ELF-1 (cell line): ENCODE measurements at regions not wholly inside any gene's neighbourhood (a gene's known extent, or its start where the extent isn't known, plus 50 kb on each side); places are given as distances from the start of the nearest gene placed in this dataset.
A peak's percentile ranks its signal among the peaks of the same experiment; 100 is the strongest.

Experiments used
- DNase-seq: peaks from one replicate; pipeline ENCODE4 v3.0.0-alpha.2; 2016; ENCODE audit warnings: low read depth, low spot score

DNA sequence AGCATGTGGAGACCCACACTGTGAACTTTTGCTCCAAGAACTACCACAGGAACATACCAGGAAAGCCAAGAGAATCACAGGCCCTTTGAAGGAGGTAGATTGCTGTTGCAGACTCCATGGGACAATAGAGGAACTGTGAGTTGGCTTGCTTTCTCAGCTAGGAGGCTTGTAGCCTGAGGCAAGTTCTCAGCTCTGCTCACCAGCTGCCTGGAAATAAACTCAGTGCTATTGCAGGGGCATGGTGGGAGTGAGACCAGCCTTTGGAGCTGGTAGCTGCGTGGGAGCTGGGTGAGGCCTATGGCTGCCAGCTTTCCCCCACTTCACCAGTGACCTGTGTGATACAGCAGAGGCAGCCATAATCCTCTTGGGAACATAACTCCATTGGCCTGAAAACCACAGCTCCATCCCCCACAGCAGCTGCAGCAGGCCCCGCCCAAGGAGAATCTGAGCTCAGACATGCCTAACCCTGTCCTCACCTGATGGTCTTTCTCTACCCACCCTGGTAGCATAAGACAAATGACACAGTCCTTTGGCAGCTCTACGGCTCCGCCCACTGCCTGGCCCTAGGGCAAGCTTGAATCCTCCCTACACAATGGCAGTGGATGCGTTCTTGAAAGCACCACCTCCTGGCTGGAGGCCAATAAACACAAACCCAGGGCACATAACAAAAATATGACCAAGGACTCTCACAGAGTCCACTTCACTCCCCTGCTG is 389.5 kb downstream of the KIF4B start:
- DNase-seq, result peak; percentile 93

DNA sequence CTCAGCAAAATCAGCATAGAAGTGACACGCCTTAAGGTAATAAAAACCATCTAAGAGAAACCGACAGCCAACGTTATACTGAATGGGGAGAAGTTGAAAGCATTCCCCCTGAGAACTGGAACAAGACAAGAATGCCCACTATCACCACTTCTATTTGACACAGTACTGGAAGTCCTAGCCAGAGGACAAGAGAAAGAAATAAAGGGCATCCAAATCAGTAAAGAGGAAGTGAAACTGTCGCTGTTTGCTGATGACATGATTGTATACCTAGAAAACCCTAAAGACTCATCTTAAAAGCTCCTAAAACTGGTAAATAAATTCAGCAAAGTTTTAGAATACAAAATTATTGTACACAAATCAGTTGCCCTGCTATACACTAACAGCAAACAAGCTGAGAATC is 393.3 kb downstream of the KIF4B start:
- DNase-seq, result no peak

DNA sequence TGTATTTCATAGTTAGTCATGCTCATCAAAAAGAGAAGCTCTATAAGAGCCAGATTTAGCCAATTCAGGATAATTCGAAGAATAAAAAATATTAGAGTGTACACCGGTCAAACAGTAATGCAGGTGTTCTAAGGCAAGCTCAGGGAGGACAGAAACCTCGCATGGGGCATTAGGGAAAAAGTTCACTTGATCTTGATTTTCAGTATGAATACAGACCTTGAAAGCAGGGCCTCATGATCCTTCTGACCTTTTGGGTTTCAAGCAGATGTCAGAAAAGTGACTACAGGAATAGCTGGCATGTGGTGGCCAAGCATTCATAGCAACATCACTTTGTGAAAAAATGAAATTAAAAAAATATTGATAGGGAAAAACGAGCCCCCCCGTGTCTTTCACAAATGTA is 394.9 kb downstream of the KIF4B start:
- DNase-seq, result no peak

DNA sequence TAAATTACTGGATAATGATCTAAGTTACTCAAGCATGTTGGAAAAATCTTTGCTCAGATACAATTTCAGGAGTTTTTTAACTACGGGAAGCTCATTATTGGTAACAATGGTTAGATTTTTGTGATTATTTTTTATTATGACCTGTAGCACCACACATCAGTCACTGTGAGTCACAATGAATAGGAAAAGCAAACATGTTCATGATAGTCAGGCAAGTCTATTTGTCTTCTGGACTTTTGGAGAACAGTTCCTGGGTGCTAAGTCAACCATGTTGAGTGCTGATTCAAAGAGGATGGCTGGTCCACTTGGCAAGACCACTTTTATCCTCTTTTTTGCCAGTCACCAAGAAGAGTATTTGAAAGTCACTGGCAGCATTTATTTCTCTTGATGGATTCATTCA is 403.2 kb downstream of the KIF4B start:
- DNase-seq, result no peak

DNA sequence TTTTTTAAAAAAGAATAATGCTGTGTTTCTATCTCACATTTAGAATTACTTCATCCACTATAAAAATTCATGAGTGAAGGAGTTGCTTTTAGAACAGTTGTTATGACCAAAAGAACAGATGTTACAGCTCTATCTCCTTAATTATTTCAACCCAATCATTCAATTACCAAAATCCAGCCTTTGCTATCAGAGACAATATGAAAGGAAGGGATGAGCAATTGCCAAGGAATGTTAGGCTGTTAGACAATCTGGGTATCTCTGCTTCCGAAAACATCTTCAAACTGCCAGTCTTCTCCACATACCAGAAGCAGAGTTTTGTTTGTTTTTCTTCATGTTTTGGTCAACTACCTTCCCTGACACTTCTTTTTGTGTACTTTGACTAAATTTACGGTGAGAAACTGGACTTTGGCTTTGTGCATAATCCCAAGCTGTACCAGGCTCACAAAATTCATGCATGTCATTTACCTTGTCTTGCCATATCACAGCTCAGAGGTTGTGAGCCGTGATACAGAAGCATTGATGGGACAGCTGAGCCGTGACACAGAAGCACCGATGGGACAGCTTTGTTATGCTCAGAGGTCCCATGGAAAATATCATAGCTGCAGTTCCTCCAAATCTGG is 405.5 kb downstream of the KIF4B start:
- DNase-seq, result no peak

DNA sequence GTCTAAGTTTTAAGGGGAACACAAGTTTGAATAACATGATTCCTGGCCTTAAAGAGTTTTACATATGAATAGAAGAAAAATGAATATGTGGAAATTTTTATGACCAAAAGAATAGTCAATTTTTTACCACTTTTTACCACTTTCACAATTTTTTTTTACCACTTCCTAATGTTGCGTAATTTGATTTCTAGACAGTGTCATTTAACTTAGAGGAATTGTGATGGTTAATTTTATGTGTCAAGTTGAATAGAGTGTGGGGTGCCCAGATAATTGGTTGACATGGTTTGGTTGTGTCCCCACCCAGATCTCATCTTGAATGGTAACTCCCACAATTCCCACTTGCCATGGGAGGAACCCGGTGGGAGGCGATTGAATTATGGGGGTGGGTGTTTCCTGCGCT is 416.6 kb downstream of the KIF4B start:
- no peak for DNase-seq

DNA sequence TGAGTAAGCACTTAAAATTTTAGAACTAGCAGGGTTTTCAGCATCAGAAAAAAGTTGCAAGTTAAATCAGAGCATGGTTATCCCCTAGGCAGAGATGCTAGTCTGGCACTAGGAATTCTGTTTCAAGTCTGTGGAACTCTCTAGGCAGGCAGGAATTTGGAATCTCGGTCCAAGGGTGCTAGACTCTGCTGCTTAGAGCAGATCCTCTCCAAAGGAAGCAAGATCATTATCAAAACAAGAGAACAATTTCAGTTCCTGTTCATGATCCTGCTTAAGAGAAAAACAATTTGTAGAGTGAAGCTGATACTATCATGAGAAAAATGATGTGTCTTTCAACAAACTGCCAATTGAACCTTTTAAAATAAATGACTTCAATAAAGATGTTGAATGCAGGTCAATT is 420.7 kb downstream of the KIF4B start:
- no peak for DNase-seq

DNA sequence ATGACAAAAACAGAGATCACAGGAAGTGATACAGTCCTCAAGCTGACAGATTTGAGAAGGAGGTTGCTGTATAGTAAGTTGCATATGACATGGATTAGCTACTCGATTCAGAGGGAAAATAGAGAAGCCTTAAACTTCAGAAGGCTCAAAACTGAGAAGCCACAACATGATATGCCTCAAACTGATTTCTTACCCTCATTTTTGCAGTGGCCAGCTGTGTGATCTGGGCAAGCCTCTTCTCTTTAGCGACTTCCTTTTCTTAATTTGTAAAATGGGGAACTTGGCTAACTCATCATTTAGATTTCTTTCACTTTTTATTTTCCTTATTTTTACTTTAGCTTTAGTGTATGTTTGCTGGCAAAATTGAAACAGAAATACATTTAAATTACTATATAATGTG is 421.1 kb downstream of the KIF4B start:
- DNase-seq, result no peak

DNA sequence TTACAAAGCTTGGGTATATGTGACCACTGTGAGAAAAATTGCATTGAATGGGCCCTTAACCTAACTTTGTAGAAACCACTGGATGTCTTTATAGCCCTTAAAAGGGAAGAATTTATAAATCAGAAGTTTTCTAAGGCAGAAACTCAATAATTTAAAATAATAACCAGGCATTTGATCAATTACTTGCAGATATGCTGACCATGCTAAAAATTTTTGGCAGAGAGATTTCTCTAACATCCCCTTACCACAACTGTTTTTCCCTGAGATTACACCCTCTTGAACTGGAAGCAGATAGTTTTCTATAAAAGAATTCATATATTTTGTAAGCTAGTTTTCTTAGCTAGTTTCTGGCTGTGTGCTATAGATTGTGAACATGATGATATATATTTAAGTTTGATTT is 428.3 kb downstream of the KIF4B start:
- DNase-seq, result no peak

DNA sequence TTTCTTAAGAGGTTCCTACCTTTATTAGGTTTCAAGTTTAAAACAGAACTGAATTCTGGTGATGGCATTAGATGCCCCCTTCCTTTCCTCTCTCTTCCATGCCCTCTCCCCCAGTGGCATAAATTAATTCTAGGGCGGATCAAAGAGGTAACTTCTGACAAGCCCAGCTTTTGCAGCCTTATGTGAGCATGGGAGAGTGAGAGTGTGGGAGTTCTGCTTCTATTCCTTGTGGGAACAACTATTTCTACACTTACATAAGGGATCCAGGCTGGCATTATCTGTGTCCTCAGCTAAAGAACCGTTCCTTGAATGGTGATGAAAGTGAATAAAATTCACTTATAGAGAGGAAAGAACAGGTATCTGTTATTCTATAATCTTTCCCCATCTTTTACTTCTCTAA is 437.6 kb downstream of the KIF4B start:
- DNase-seq, result no peak

DNA sequence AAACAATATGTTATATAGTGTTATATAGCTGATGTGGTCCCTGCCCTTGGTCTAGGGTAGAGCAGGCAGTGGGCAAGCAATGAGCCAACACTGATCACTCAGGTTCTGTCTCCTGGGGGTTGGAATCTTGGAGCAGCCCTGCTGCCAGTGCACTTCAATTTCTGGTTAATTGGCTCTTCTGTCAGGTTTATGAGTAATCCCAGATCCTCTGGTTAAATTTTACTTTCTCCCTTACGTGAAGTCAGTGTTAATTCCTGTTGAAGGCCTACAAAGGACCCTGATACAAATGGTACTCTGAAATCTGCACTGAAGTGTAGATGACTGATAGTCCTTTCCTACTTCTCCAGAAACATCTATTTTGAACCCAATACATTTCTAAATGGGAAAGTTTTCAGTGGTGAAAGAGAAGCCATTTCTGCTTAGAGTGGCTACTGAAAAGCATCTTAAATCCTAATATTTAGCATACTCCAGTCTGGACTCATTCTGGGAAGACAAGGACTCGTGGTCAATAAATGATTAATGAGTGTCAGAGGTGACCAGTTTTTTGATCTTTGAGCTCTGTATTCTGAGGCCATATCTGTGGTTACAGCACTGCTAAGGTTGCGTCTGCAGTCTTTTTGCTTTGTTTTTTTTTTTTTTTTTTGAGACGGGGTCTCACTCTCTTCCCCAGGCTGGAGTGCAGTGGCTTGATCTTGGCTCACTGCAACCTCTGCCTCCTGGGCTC is 442.4 kb downstream of the KIF4B start:
- no peak for DNase-seq

DNA sequence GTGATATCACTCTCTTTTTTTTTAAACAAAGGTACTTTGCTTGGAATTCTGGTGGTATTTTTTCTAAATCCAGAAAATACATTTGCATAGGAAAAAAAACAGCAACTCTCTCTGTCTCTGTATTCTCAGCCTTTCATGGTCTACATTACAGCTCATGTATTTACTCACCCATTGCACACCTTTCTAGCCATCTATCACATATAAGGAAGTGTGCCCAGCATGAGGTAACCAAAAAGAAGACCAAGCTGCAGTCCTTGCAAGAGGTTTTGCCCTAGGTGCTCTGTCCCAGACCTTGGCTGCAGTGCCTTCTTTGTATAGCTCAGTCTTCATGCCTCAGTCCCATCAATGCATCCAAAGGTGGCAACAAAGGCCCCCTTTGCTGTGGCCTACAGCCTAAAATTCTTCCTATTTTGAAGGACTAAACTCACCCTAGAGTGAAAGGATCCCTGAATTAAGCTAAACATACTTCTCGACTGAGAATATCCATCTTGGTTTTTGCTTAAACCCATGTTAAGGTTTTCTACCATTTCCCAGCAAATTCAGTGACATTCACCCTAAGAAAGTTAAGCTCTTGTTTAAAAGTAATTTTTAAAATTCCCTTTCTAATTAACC is 446.4 kb downstream of the KIF4B start:
- DNase-seq, result no peak

DNA sequence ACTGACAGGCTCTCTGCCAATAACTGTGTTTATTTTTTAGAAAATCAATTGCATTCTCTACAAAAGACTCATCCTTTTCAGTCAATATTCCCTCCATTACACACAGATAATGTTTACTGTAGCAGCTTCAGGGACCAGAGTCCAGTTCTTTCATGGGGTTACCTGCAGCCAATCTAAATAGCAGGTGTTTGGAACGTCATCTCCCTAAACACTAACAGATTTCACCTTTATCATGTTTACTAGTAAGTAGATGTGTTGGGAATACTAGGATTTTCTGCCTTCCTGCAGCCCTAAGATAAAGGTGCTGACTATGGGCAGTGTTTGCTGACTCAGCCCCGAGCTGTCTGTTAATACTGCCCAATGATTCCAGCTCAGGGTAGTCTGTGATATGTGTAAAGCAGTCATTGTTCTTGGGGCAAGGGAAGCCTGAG is 447.0 kb downstream of the KIF4B start:
- DNase-seq, result no peak

DNA sequence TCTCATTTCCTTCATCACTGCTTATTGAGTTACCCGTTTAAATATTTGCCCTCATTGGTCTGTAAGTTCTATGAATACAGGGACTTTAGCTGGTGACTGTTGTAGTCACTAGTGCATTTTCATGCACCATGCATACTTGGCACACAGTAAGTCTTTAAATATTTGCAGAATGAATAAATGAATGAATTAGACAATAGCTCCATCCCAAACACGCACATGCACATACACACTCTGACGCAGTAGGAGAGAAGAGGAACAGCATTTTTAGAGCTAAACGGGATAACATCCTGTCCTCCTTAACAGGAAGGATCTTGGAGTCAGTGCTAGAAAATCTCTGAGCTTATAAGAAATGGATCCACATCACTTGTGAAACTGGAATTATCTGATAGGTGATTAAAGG is 447.7 kb downstream of the KIF4B start:
- no peak for DNase-seq

DNA sequence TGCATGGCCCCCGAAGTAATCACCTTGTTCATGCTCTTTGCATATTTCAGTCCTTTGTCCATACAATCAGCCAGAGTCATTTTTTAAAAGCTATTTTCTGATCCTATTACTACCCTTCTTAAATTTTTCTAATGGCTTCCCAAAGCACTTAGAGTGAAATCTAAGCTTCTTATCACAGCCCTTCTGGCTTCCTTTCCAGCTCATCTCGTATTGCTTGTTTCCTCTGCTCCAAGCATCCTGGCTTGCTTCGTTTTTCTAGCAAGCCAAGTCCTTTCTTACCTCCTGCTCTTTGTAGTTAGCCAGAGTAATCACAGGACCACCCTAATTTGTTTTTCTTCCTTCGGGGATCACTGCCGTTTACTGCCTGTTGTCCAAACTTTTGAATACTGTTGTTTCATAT is 453.3 kb downstream of the KIF4B start:
- no peak for DNase-seq

DNA sequence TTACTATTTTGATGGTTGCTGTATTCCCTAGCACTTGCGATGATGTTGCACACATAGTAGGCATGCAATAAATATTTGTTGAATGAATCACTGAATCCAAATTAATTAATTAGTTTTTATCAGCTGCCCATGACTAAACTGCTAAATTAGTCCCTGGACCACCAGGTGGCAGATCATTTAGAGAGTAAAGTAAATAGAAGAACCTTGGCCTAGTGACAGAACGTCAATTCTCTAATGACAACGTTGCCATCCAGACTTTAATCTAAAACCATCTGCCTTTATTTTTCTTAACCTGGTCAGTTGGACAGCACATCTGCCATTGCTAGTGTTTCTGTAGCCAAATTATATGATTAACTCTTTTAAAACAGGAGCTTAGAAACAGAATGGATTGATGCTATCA is 457.5 kb downstream of the KIF4B start:
- no peak for DNase-seq

DNA sequence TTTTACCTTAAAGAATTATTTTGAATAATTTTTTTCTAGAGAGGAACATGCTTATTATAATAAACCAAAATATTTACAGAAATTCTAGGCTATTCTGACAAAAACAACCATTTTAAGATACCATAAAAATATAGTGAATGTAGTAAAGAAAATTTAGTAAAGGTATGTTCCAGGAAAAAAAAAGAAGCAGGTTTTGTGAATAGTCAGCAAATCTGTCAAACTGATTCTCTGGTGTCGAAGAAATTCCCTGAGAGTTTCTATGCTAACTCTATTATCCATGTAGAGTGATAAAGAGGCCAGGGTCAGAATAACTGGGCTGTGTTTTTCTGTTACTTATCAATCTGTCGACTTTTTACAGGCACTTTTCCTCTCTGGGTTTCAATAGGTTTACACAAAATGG is 459.2 kb downstream of the KIF4B start:
- DNase-seq, result no peak

DNA sequence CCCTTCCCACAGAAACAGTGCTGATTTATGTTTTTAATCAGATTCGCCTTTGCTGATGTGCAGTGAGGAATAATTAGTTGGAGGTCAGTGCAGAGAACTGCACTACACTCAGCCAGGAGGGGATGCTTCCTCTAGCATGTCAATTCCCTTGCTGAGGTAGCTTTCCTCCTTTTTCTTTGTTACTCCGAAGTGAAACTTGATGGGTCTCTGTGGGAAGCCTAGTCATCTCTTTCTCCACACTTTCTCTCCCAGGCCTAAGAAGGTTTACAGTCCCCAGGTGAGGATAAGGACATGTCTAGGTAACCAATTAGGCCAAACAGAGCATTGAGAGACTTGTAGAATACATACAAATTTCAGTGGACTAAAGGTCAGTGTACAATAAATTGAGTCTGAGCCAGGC is 461.8 kb downstream of the KIF4B start:
- no peak for DNase-seq

DNA sequence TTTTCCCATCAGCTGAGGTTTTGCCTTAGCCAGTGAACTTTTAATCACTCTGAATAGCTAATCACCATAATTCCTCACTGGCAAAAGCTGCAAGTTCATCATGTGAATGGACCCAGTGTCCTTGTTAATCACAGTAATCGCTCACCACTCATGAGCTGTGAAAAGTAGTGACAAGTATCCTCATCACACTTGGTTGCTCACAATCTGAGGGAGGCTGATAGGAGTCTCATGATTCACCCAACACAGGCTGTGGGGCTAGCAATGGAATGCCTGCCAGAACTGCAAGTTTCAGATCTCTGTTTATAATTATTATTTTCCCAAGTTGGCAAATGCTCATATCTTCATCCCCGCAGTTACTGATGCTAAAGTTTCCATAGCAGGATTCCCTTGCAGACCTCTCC is 467.2 kb downstream of the KIF4B start:
- no peak for DNase-seq

DNA sequence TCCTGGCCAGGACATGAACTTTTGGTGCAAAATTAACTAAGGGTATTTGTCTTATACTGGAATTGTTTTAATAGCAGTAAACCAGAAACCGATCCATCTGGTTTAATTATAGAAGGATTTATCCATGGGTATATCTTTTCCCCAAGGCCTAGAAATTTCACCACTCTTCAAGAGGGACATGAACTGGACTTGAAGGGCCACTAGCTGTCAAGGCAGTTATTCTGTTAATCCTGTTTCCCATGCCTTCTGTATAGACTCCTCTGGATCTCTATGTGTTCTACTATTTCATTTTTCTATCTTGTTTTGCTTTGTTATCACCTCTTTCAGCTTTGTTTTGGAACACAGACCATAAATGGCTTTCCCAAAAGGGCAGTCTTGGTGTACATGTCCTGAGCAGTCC is 467.6 kb downstream of the KIF4B start:
- no peak for DNase-seq

DNA sequence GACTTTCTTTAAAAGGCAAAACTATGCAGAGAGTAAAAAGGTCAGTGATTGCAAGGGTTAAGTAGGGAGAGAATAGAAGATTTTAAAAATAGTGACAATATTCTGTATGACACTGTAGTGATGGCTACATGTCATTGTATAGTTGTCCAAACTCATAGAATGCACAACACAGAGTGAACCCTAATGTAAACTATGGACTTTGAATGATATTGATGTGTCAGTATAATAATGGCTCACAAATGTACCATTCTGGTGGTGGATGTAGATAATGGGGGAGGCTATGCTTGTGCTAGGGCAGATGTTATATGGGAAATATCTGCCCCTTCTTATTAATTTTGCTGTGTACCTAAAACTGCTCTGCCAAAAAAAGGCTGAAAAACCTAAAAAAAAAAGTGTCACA is 468.9 kb downstream of the KIF4B start:
- no peak for DNase-seq

DNA sequence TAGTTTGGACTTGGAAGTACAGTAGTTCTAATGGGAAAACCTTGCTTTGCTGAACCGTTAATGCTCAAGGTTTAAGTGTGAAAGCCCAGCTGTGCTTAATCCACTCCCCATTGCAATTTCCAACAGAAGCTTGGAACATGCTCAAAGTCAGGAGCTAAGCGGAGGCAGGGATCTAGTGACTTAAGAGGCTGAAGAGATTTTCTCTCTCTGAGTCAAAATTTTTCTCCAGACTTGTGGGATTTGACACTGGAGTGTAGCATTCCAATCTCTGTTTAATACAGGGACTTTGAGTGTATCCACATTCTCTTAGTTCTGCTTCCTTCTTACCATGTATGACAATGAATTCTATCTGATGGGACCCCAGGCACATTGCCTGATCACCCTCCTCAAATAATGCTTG is 471.8 kb downstream of the KIF4B start:
- DNase-seq, result peak; percentile 7

DNA sequence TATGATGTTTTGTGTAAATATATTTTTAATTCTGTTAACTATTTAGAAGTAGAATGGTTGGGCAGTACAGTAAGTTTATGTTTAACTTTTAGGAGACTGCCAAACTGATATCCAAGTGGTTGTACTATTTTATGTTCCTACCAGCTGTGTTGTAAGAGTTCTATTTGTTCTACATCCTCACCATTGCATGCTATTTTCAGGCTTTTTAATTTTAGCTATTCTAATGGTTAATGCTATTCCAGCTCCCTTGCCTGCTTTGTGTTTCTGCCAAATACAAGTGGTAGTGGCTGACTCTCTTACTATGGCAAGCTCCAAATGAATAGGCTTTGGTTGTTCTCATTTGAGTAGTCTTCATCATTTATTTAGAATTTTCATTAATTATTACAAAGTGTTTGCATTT is 476.4 kb downstream of the KIF4B start:
- DNase-seq, result no peak
